ENCODE measurements at regions not wholly inside any gene's neighbourhood (a gene's known extent, or its start where the extent isn't known, plus 50 kb on each side); places are given as distances from the start of the nearest gene placed in this dataset.

GRCh38 chr13:90444232-90444631 lies 903.3 kb upstream of the MIR17HG start:
- Mint-ChIP-seq H3K4me1 (no peaks in the 10 kb centered on the region), H3K27me3 (no peaks in the 10 kb centered on the region), H3K36me3 (ENCODE audit: low read depth) (no peaks in the 10 kb centered on the region), H3K4me3 (no peak overlapping the region), H3K27ac (no peak overlapping the region), H3K9me3 (peaks cover 5% of the 10 kb centered on the region)
- ChIA-PET POLR2A (no interaction called here), CTCF (no interaction called here)
- DNase-seq = no peak

DNA sequence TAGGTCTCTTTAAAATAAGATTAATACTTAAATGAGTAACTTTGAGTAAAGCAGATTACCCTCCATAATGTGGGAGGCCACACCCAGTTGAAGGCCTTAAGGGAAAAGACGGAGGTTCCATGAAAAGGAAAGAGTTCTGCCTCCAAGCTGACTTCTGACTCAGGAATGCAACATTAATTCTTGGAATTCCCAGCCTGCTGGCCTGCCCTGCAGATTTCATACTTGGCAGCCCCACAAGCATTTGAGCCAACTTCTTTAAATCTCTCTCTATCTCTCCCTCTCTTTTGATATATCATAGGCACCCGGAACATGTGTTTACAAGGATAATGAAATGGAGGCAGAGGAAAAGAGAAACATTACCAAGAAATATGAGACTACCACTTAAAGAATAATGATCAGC lies 902.3 kb upstream of the MIR17HG start:
- ChIA-PET POLR2A (no interaction called here), CTCF (no interaction called here)
- H3K27me3 Mint-ChIP-seq = no peaks in the 10 kb centered on the region
- H3K4me1 Mint-ChIP-seq = no peaks in the 10 kb centered on the region
- no peak overlapping the region for H3K4me3 Mint-ChIP-seq
- H3K27ac Mint-ChIP-seq = no peak overlapping the region
- H3K9me3 Mint-ChIP-seq = peaks cover 5% of the 10 kb centered on the region
- DNase-seq = no peak
- H3K36me3 Mint-ChIP-seq (ENCODE audit: low read depth) = no peaks in the 10 kb centered on the region

DNA sequence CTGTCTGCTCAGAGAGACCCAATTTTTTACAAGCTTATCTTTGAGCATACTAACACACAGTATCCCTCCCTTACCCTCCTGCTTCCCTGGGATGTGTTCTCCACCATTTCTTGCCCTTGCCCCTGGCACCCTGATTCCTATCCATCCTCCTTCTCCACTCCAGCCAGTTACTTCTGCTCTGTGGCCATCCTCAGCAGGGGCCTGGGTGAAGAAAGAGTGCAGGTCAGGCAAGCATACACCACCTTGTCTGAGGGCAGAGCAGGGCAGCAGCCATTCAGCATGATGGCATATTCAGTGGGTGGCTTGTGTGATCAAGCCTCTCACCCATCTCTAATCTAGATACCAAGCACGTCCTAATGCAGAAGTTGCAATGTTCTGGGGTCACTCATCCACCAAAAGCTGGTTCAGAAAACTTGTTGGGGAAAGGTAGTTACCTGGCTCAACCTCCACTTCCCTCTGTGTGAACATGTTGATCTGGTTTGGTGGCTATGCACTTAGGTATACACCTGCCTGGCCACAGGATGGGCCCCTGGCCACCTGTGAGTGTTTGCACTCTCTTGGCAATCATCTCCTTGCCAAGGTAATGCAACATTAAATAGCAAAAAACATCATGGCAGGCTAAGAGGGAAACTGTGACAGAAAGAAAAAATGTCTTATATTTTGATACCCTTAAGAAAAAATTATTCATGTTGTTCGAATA lies 900.3 kb upstream of the MIR17HG start:
- Mint-ChIP-seq H3K27ac (no peak overlapping the region), H3K36me3 (ENCODE audit: low read depth) (no peaks in the 10 kb centered on the region), H3K27me3 (no peaks in the 10 kb centered on the region), H3K9me3 (peaks cover 5% of the 10 kb centered on the region), H3K4me3 (no peak overlapping the region), H3K4me1 (no peaks in the 10 kb centered on the region)
- DNase-seq = no peak
- ChIA-PET CTCF (interaction anchor here (0.6 kb wide), 1 partner anchor 887 kb away, joined by 3 read pairs; no protein-coding TSS in a partner anchor), POLR2A (no interaction called here)

DNA sequence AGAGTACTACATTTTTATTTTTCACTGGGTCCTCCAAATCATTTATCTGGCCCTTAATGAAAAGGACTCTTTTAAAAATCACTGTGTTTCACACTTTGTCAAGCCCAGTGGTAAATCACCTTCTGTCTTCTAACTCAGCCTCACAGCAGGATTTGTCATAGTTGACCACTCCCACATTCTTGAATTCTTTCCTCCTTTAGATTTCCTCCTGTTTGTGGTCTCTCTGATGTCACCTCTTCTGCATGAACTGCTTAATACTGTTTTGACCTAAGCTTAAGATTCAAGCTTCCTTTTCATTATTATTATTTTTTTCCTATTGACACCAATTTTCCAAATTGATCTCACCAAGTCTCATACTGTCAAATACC lies 899.8 kb upstream of the MIR17HG start:
- Mint-ChIP-seq H3K27me3 (no peaks in the 10 kb centered on the region), H3K27ac (no peak overlapping the region), H3K9me3 (peaks cover 5% of the 10 kb centered on the region), H3K36me3 (ENCODE audit: low read depth) (no peaks in the 10 kb centered on the region), H3K4me3 (no peak overlapping the region), H3K4me1 (no peaks in the 10 kb centered on the region)
- no peak for DNase-seq
- CTCF ChIA-PET = no interaction called here
- POLR2A ChIA-PET = no interaction called here

- no peak for DNase-seq
- no peak overlapping the region for H3K4me3 Mint-ChIP-seq
- no peaks in the 10 kb centered on the region for H3K4me1 Mint-ChIP-seq
- H3K27me3 Mint-ChIP-seq = no peaks in the 10 kb centered on the region
- H3K36me3 Mint-ChIP-seq (ENCODE audit: low read depth) = no peaks in the 10 kb centered on the region
- H3K9me3 Mint-ChIP-seq = peaks cover 8% of the 10 kb centered on the region
- ChIA-PET CTCF (no interaction called here), POLR2A (no interaction called here)
- no peak overlapping the region for H3K27ac Mint-ChIP-seq
Observed at GRCh38 chr13:90448466-90449037, 898.9 kb upstream of the MIR17HG start.

DNA sequence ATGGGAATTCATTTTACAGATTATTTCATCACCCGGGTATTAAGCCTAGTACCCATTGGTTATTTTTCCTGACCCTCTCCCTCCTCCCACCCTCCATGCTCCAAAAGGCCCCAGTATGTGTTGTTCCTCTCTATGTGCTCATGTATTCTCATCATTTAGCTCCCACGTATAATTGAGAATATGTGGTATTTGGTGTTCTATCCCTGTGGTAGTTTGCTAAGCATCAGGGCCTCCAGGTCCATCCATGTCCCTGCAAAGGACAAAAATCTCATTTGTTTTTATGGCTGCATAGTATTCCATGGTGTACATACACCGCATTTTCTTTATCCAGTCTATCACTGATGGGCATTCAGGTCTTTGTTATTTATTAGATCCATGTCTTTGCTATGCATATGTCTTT lies 894.1 kb upstream of the MIR17HG start:
- CTCF ChIA-PET = no interaction called here
- no peak overlapping the region for H3K4me3 Mint-ChIP-seq
- peaks cover 9% of the 10 kb centered on the region for H3K9me3 Mint-ChIP-seq
- DNase-seq = no peak
- no peaks in the 10 kb centered on the region for H3K27me3 Mint-ChIP-seq
- no peak overlapping the region for H3K27ac Mint-ChIP-seq
- H3K4me1 Mint-ChIP-seq = no peaks in the 10 kb centered on the region
- H3K36me3 Mint-ChIP-seq (ENCODE audit: low read depth) = no peaks in the 10 kb centered on the region
- POLR2A ChIA-PET = no interaction called here

GRCh38 chr13:90454002-90454636 lies 893.4 kb upstream of the MIR17HG start:
- Mint-ChIP-seq H3K27ac (no peak overlapping the region), H3K4me1 (no peaks in the 10 kb centered on the region), H3K36me3 (ENCODE audit: low read depth) (no peaks in the 10 kb centered on the region), H3K4me3 (no peak overlapping the region), H3K9me3 (peaks cover 8% of the 10 kb centered on the region), H3K27me3 (no peaks in the 10 kb centered on the region)
- ChIA-PET CTCF (no interaction called here), POLR2A (no interaction called here)
- no peak for DNase-seq

GRCh38 chr13:90455067-90455466 lies 892.4 kb upstream of the MIR17HG start:
- POLR2A ChIA-PET = no interaction called here
- Mint-ChIP-seq H3K27ac (no peak overlapping the region), H3K27me3 (no peaks in the 10 kb centered on the region), H3K4me1 (no peaks in the 10 kb centered on the region), H3K9me3 (peaks cover 8% of the 10 kb centered on the region), H3K4me3 (no peak overlapping the region), H3K36me3 (ENCODE audit: low read depth) (no peaks in the 10 kb centered on the region)
- CTCF ChIA-PET = interaction anchor here (0.6 kb wide), 1 partner anchor 249 kb away, joined by 3 read pairs; no protein-coding TSS in a partner anchor
- no peak for DNase-seq

GRCh38 chr13:90455823-90456222 lies 891.7 kb upstream of the MIR17HG start:
- Mint-ChIP-seq H3K4me3 (no peak overlapping the region), H3K9me3 (peaks cover 8% of the 10 kb centered on the region), H3K27me3 (no peaks in the 10 kb centered on the region), H3K27ac (no peak overlapping the region), H3K36me3 (ENCODE audit: low read depth) (no peaks in the 10 kb centered on the region), H3K4me1 (no peaks in the 10 kb centered on the region)
- ChIA-PET CTCF (interaction anchor here (0.6 kb wide), 1 partner anchor 249 kb away, joined by 3 read pairs; no protein-coding TSS in a partner anchor), POLR2A (no interaction called here)
- no peak for DNase-seq

DNA sequence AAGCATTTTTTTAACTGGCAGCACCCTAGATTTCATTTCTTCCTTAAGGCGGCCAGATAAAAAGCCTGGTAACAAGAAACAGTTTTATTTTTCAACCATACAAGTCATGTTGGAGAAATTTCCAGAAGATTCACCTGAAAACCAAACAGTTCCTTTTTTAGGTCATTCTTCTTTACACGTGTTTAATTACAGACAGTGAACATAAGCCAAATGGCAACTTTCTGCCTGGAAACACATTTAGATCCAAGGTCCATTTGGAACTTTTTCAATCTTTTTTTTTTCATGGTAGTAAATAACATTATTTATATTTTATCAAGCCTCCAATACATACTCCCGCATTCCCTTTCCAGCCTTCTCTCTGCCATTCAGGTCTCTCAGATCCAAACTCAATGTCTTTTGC lies 886.1 kb upstream of the MIR17HG start:
- H3K36me3 Mint-ChIP-seq (ENCODE audit: low read depth) = no peaks in the 10 kb centered on the region
- no peaks in the 10 kb centered on the region for H3K4me1 Mint-ChIP-seq
- no peak for DNase-seq
- H3K27ac Mint-ChIP-seq = no peak overlapping the region
- no peaks in the 10 kb centered on the region for H3K27me3 Mint-ChIP-seq
- H3K4me3 Mint-ChIP-seq = no peak overlapping the region
- H3K9me3 Mint-ChIP-seq = peaks cover 7% of the 10 kb centered on the region
- POLR2A ChIA-PET = no interaction called here
- CTCF ChIA-PET = no interaction called here

GRCh38 chr13:90477216-90477615 lies 870.3 kb upstream of the MIR17HG start:
- Mint-ChIP-seq H3K4me1 (no peaks in the 10 kb centered on the region), H3K27ac (no peak overlapping the region)
- POLR2A ChIA-PET = no interaction called here

DNA sequence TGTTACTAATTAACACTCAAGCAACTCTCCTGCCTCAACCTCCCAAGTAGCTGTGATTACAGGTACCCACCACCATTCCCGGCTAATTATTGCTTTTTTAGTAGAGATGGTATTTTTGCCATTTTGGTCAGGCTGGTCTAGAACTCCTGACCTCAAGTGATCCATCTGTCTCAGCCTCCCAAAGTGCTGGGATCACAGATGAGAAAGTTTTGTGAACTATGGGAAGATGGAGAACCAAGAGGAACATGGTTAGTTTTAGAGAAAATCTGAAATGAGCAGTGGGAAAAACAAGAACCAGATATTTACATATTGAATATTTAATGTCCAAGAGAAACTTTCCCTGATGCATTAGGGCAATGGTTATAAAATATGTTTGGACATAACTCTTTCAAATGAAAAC lies 863.6 kb upstream of the MIR17HG start:
- Mint-ChIP-seq H3K27ac (no peak overlapping the region), H3K36me3 (ENCODE audit: low read depth) (no peaks in the 10 kb centered on the region), H3K4me1 (no peaks in the 10 kb centered on the region), H3K9me3 (peaks cover 11% of the 10 kb centered on the region), H3K4me3 (no peak overlapping the region), H3K27me3 (no peaks in the 10 kb centered on the region)
- ChIA-PET CTCF (no interaction called here), POLR2A (no interaction called here)
- DNase-seq = no peak

More at GRCh38 chr13:90477216-90477615, 870.3 kb upstream of the MIR17HG start:
- H3K4me3 Mint-ChIP-seq = no peak overlapping the region
- H3K36me3 Mint-ChIP-seq (ENCODE audit: low read depth) = no peaks in the 10 kb centered on the region
- CTCF ChIA-PET = no interaction called here
- peaks cover 7% of the 10 kb centered on the region for H3K9me3 Mint-ChIP-seq
- H3K27me3 Mint-ChIP-seq = no peaks in the 10 kb centered on the region
- no peak for DNase-seq

GRCh38 chr13:90485436-90485835 lies 862.1 kb upstream of the MIR17HG start:
- Mint-ChIP-seq H3K4me3 (no peak overlapping the region), H3K27me3 (no peaks in the 10 kb centered on the region), H3K36me3 (ENCODE audit: low read depth) (no peaks in the 10 kb centered on the region), H3K27ac (no peak overlapping the region), H3K4me1 (no peaks in the 10 kb centered on the region), H3K9me3 (peaks cover 11% of the 10 kb centered on the region)
- DNase-seq = no peak
- ChIA-PET POLR2A (interaction anchor here (0.6 kb wide), 1 partner anchor 66 kb away, joined by 4 read pairs; no protein-coding TSS in a partner anchor), CTCF (no interaction called here)

DNA sequence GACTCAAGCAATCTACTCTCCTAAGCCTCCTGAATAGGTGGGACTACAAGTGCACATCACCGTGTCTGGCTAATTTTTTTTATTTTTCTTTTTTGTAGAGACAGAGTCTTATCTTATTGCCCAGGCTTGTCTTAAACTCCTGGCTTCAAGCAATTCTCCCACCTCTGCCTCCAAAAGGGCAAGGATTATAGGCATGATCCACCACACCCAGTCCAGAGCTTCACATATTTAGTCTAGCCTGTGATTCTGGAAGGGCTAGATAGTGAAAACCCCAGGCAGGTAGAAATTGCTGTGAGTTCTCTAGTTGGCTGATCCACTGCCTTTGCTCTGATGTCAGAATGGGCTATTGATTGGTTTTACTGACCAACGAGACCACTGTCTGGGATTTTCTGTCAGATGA lies 854.6 kb upstream of the MIR17HG start:
- no peak for DNase-seq
- no peaks in the 10 kb centered on the region for H3K4me1 Mint-ChIP-seq
- H3K4me3 Mint-ChIP-seq = no peak overlapping the region
- no peaks in the 10 kb centered on the region for H3K27me3 Mint-ChIP-seq
- ChIA-PET POLR2A (no interaction called here), CTCF (no interaction called here)
- no peaks in the 10 kb centered on the region for H3K36me3 Mint-ChIP-seq (ENCODE audit: low read depth)
- H3K9me3 Mint-ChIP-seq = peaks cover 18% of the 10 kb centered on the region
- H3K27ac Mint-ChIP-seq = no peak overlapping the region

Measured in activated CD4-positive, alpha-beta memory T cell treated with anti-CD3 and anti-CD28 coated beads, Interleukin-2, amount 10 ng/mL, durations not matched to agents 7 days and 5 days (primary cell).